B cell (primary cell): ENCODE measurements at regions not wholly inside any gene's neighbourhood (a gene's known extent, or its start where the extent isn't known, plus 50 kb on each side); places are given as distances from the start of the nearest gene placed in this dataset.

Experiments used
- ATAC-seq: fragments of 200-7000 bp; cut with Tn5 transposase; one replicate; pipeline ENCODE4 v1.10.0; 2021; ENCODE audit warnings: low read depth, mild to moderate bottlenecking, moderate number of reproducible peaks, moderate library complexity
- CTCF ChIA-PET: fragments of 350-600 bp; sonication (Branson Sonifier 250); formaldehyde crosslinking; loops from one replicate; lab custom pipeline; 2021; ENCODE audit warnings: antibody characterized with exemption, inconsistent platforms; lab: Charles Lee
- POLR2A ChIA-PET: fragments of 350-600 bp; sonication (Branson Sonifier 250); formaldehyde crosslinking; loops from one replicate; lab custom pipeline; 2021; ENCODE audit warnings: antibody characterized with exemption; lab: Charles Lee
- DNase-seq: peaks from one replicate; pipeline ENCODE4 v3.0.0; 2013
- H2AFZ ChIP-seq: 2 replicates; pipeline ENCODE4 v1.6.1; 2012; ENCODE audit warnings: mild to moderate bottlenecking, low read depth, low read length; ENCODE audit not compliant: insufficient read depth, poor library complexity, severe bottlenecking
- H3K27ac ChIP-seq, 2 donors: 1 replicate in 1 of 2; 2 replicates in 1 of 2; pipeline ENCODE4 v1.5.1; 2012 to 2013; ENCODE audit warnings: low read length in 2 of 2, mild to moderate bottlenecking in 2 of 2, moderate library complexity in 1 of 2
- H3K27me3 ChIP-seq, 4 experiments: fragments of 200-600 bp in 1 of 4; sonication (generic) in 1 of 4; replicated peaks in 1 of 4; 1 replicate in 2 of 4; 2 replicates in 2 of 4; pipeline versions ENCODE4 v1.6.1 to v1.7.0; 2013 to 2016; ENCODE audit warnings: low read length in 3 of 4, mild to moderate bottlenecking in 2 of 4, mixed read lengths in 1 of 4, moderate library complexity in 1 of 4; ENCODE audit not compliant: insufficient read depth in 4 of 4, control insufficient read depth in 3 of 4; ENCODE audit errors: control extremely low read depth in 1 of 4
- H3K36me3 ChIP-seq, 2 experiments: replicated peaks in 1 of 2; 1 replicate in 1 of 2; 2 replicates in 1 of 2; pipeline versions ENCODE4 v1.6.1 to v1.7.1; 2013; ENCODE audit warnings: low read length in 1 of 2; ENCODE audit not compliant: insufficient read depth in 2 of 2, control insufficient read depth in 1 of 2; ENCODE audit errors: control extremely low read depth in 1 of 2, extremely low read depth in 1 of 2
- H3K4me1 ChIP-seq, 2 donors: fragments of 200-600 bp in 1 of 2; sonication (generic) in 1 of 2; 1 replicate in 1 of 2; 2 replicates in 1 of 2; pipeline versions ENCODE4 v1.5.1 to v1.6.1; 2013 to 2017; ENCODE audit warnings: low read length in 2 of 2; ENCODE audit not compliant: control insufficient read depth in 2 of 2, insufficient read depth in 2 of 2
- H3K4me2 ChIP-seq: replicated peaks from 2 replicates; pipeline ENCODE3; 2012; ENCODE audit warnings: mild to moderate bottlenecking, low read depth, low read length; ENCODE audit not compliant: poor library complexity, severe bottlenecking
- H3K4me3 ChIP-seq, 5 experiments: fragments of 200-600 bp in 1 of 5; sonication (generic) in 1 of 5; 1 replicate in 3 of 5; 2 replicates in 2 of 5; pipeline versions ENCODE4 v1.5.1 to v1.7.0; 2011 to 2016; ENCODE audit warnings: low read length in 4 of 5, mild to moderate bottlenecking in 4 of 5, low read depth in 2 of 5, control low read depth in 1 of 5, moderate library complexity in 1 of 5; ENCODE audit not compliant: insufficient read depth in 1 of 5; ENCODE audit errors: control extremely low read depth in 1 of 5, extremely low read depth in 1 of 5
- H3K79me2 ChIP-seq: fragments of 200-600 bp; sonication (generic); one replicate; pipeline ENCODE4 v1.6.0; 2016; ENCODE audit warnings: low read length; ENCODE audit not compliant: control insufficient read depth, insufficient read depth
- H3K9ac ChIP-seq: fragments of 200-600 bp; sonication (generic); 2 replicates; pipeline ENCODE4 v1.6.1; 2017; ENCODE audit warnings: mild to moderate bottlenecking, low read length, moderate library complexity
- H3K9me3 ChIP-seq, 3 donors: one replicate each; pipeline versions ENCODE4 v1.6.1 to v1.7.1; 2013; ENCODE audit warnings: low read length in 2 of 3; ENCODE audit not compliant: control insufficient read depth in 2 of 3, insufficient read depth in 1 of 3; ENCODE audit errors: control extremely low read depth in 1 of 3
- H4K20me1 ChIP-seq: 2 replicates; pipeline ENCODE4 v1.6.0; 2012; ENCODE audit warnings: mild to moderate bottlenecking, low read length; ENCODE audit not compliant: insufficient read depth, control insufficient read depth, poor library complexity, severe bottlenecking
- H3K27ac Mint-ChIP-seq: one replicate; pipeline ENCODE4 v1.8.0; 2021; ENCODE audit warnings: mixed read lengths
- H3K27me3 Mint-ChIP-seq: one replicate; pipeline ENCODE4 v1.8.0; 2021; ENCODE audit warnings: mixed read lengths
- H3K4me1 Mint-ChIP-seq: one replicate; pipeline ENCODE4 v1.8.0; 2021; ENCODE audit warnings: mixed read lengths
- H3K4me3 Mint-ChIP-seq: one replicate; pipeline ENCODE4 v1.8.0; 2021; ENCODE audit warnings: mixed read lengths
- H3K9me3 Mint-ChIP-seq: one replicate; pipeline ENCODE4 v1.8.0; 2022; ENCODE audit warnings: mixed read lengths; ENCODE audit not compliant: insufficient read depth
- EZH2 ChIP-seq: IDR thresholded peaks from 2 replicates; pipeline ENCODE4 v1.6.1; 2012; ENCODE audit warnings: borderline replicate concordance, low read depth, mild to moderate bottlenecking, moderate library complexity, low read length; ENCODE audit not compliant: insufficient read depth, poor library complexity, severe bottlenecking
- WGBS: methylation state at CpG from one replicate; pipeline ENCODE4 v1.1.5; 2013; ENCODE audit warnings: missing lambda C conversion rate; ENCODE audit not compliant: insufficient coverage; 5-methylcytosine and 5-hydroxymethylcytosine counted together
- intact Hi-C: fragments of 100-400 bp; cut with micrococcal nuclease; formaldehyde crosslinking; loops from one replicate; pipeline ENCODE4 v1.10.0; 2022
- TF ChIP-seq, protein P1 (sequence below): fragments of 200-600 bp; IDR thresholded peaks from one replicate; pipeline ENCODE4 v1.8.0; 2022; ENCODE audit warnings: antibody characterized with exemption, mild to moderate bottlenecking

DNA sequence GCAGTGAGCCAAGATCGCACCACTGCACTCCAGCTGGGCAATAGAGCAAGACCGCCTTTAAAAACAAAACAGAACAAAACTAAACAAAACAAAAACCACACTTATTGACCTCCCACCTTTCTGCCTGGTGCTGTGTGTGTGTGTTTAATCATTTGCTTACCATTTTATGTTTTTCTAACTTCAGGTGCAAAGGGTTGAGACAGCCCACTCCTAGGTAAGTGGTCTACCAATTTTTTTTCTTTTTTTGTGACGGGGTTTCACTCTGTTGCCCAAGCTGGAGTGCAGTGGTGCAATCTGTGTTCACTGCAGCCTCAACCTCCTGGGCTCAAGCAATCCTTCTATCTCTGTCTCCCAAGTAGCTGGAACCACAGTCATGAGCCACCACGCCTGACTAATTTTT is 65.8 kb downstream of the SALL1 start:
- Mint-ChIP-seq H3K27ac (no peak overlapping the region), H3K27me3 (peaks cover 8% of the 10 kb centered on the region), H3K9me3 (peaks cover 4% of the 10 kb centered on the region), H3K4me3 (no peak overlapping the region), H3K4me1 (no peaks in the 10 kb centered on the region)
- H3K4me3 ChIP-seq, result no peak overlapping the region
- WGBS, result 100% methylated on average over 1 of the region's 4 CpGs
- no peak for TF ChIP-seq EZH2
- TF ChIP-seq, protein P1, sequence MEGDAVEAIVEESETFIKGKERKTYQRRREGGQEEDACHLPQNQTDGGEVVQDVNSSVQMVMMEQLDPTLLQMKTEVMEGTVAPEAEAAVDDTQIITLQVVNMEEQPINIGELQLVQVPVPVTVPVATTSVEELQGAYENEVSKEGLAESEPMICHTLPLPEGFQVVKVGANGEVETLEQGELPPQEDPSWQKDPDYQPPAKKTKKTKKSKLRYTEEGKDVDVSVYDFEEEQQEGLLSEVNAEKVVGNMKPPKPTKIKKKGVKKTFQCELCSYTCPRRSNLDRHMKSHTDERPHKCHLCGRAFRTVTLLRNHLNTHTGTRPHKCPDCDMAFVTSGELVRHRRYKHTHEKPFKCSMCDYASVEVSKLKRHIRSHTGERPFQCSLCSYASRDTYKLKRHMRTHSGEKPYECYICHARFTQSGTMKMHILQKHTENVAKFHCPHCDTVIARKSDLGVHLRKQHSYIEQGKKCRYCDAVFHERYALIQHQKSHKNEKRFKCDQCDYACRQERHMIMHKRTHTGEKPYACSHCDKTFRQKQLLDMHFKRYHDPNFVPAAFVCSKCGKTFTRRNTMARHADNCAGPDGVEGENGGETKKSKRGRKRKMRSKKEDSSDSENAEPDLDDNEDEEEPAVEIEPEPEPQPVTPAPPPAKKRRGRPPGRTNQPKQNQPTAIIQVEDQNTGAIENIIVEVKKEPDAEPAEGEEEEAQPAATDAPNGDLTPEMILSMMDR, result no peak
- H3K79me2 ChIP-seq, result no peaks in the 10 kb centered on the region
- POLR2A ChIA-PET, result no interaction called here
- no peak overlapping the region for H3K4me2 ChIP-seq
- no peak for DNase-seq
- no peaks in the 10 kb centered on the region for H3K27me3 ChIP-seq
- H3K9ac ChIP-seq, result no peak overlapping the region
- H3K4me1 ChIP-seq, result no peaks in the 10 kb centered on the region
- CTCF ChIA-PET, result no interaction called here
- H3K9me3 ChIP-seq, result peaks cover 0 to 11% (median 1%) of the 10 kb centered on the region in 3 donors
- no peak for ATAC-seq
- no peaks in the 10 kb centered on the region for H3K36me3 ChIP-seq
- no peak overlapping the region for H3K27ac ChIP-seq
- H2AFZ ChIP-seq, result no peak overlapping the region
- intact Hi-C loops, result no loop called here
- H4K20me1 ChIP-seq, result no peaks in the 10 kb centered on the region

DNA sequence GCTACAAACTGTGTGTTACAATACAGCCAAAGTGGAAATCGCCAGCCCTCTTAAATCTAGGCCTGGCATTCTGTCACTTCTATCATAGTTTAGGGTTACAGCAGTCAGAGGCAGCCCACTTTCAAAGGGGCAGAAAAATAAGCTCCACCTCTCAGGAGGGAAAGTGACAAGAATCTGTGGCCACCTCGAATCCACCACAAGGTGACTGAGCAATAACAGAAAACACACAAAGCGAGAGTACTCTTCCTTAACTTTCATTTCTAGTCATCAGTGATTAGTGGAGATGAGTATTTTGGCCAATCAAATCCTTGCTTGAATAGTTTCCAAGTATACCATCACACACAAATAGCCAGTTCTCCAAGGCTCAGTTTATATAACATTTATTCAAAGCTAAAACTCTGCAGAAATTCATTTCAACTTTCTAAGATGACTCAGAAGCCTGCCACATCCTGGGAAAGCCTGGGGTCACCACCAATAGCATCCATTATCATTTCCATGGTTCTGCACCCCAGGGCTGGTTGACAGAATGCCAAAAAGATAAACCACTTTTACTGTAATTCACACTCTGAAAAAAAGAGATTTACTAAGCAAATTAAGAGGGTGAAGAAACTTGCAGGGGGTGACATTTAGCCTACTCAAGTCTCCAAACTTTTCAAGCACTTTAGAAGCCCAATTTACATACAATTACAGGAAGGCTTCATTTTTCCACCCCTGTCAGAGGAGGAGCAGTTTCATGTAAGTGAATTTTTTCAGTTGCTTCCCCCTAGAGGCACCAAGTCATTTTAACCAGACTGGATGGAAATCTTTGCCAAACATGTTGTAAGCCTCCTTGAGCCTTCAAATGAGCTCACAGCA is 66.8 kb downstream of the SALL1 start:
- no peak for ATAC-seq
- Histone ChIP-seq H4K20me1 (no peaks in the 10 kb centered on the region), H3K9me3 (peaks cover 0 to 4% (median 1%) of the 10 kb centered on the region in 3 donors), H3K4me1 (no peaks in the 10 kb centered on the region), H3K4me3 (no peak overlapping the region), H3K79me2 (no peaks in the 10 kb centered on the region), H3K27ac (no peak overlapping the region), H2AFZ (no peak overlapping the region), H3K27me3 (no peaks in the 10 kb centered on the region), H3K4me2 (no peak overlapping the region), H3K9ac (no peak overlapping the region), H3K36me3 (no peaks in the 10 kb centered on the region)
- no peak for DNase-seq
- CTCF ChIA-PET, result no interaction called here
- no peak overlapping the region for H3K4me3 Mint-ChIP-seq
- H3K4me1 Mint-ChIP-seq, result no peaks in the 10 kb centered on the region
- WGBS, result no CpG with 5 or more reads among the region's 3 CpGs
- H3K27ac Mint-ChIP-seq, result no peak overlapping the region
- intact Hi-C loops, result no loop called here
- TF ChIP-seq, protein P1, result no peak
- TF ChIP-seq EZH2, result no peak
- H3K9me3 Mint-ChIP-seq, result peaks cover 4% of the 10 kb centered on the region
- H3K27me3 Mint-ChIP-seq, result peaks cover 8% of the 10 kb centered on the region
- POLR2A ChIA-PET, result no interaction called here
